Right ventricle myocardium inferior (tissue), 1 donor: ENCODE measurements at regions not wholly inside any gene's neighbourhood (a gene's known extent, or its start where the extent isn't known, plus 50 kb on each side); places are given as distances from the start of the nearest gene placed in this dataset.

Source experiments
- ATAC-seq: fragments of 200-7000 bp; cut with Tn5 transposase; one replicate; pipeline ENCODE4 v1.9.1; 2020; ENCODE audit warnings: mild to moderate bottlenecking, moderate library complexity
- DNase-seq: peaks from one replicate; pipeline ENCODE4 v3.0.0; 2021; ENCODE audit errors: missing footprints
- intact Hi-C: fragments of 100-400 bp; cut with DNase I; formaldehyde crosslinking; loops from one replicate; pipeline ENCODE4 v1.11.0; 2022
- donor health status: DM: no; HTN: yes; CAD: no; lungs with severe emphysema.

DNA sequence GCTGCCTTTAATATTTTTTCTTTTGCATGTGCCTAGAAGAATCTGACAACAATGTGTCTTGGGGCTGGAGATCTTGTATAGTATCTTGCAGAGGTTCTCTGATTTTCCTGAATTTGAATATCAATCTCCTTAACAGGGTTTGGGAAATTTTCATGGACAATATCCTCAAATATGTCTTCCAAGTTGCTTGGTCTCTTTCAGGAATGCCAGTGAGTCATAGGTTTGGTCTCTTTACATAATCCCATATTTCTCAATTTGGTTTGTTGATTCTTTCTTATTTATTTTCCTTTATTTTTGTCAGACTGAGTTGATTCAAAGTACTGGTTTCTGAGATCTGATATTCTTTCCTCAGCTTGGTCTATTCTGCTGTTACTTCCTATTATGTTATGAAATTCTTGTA, 208.7 kb upstream of the GLI3 start:
- ATAC-seq = no peak
- DNase-seq = no peak
- intact Hi-C loops = no loop called here

GRCh38 chr7:42440951-42441350, 203.9 kb upstream of the GLI3 start:
- no peak for DNase-seq
- intact Hi-C loops = no loop called here
- no peak for ATAC-seq

- ATAC-seq = no peak
- intact Hi-C loops = no loop called here
- DNase-seq = no peak
Measured at GRCh38 chr7:42432644-42433043, 195.6 kb upstream of the GLI3 start.

- DNase-seq (no peak), ATAC-seq (no peak)
- intact Hi-C loops = no loop called here
Measured at GRCh38 chr7:42431873-42432272, 194.9 kb upstream of the GLI3 start.

DNA sequence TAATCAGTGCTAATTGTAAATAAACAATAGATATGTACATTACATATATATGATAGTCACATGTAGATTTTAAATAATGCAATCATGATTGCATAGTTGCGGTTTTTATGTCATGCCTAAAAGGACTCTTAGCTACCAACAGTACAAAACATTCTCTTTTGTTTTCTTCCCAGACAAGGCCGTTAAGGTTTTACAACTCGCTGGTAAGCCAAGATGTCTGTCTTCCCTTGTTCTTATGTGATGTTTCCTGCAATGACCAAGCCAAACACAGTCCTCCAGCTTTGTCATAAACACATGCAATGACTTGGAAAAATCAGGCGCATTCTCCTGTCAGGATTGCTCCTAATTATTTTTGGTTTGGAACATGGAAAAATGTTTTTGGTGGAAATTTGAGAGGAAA, 192.3 kb upstream of the GLI3 start:
- no peak for DNase-seq
- ATAC-seq = no peak
- intact Hi-C loops = no loop called here

GRCh38 chr7:42426163-42426562, 189.2 kb upstream of the GLI3 start:
- DNase-seq = no peak
- intact Hi-C loops = no loop called here
- no peak for ATAC-seq

DNA sequence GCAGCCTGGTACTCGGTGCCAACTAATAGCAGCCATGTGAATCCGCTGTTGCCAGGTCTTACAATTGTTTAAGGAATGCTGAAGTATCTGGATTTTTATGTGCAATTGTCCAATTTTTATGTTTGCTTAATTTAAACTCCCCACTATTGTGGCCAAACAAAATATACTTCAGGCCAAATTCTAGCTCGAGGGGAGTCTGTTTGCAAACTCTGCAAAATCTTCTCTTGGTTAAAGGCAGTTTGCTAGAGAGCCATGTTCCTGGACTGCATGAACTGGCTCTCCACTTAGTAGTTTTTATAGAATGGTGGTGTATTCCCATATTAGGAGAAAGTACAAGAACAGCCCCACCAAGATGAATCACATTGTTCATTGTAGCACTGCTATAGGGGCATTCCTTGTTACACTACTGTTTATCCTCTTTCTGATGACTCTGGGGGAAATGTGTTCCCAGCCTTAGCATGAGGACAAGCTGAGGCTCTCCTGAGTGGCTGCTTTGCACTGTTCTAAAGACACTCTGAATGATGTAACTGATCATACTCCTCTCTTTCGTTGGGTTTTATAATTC, 178.0 kb upstream of the GLI3 start:
- no peak for DNase-seq
- intact Hi-C loops = no loop called here

GRCh38 chr7:42414028-42414427, 177.0 kb upstream of the GLI3 start:
- DNase-seq (no peak), ATAC-seq (no peak)
- intact Hi-C loops = no loop called here

More for the DNA sequence above, 178.0 kb upstream of the GLI3 start:
- no peak for ATAC-seq

DNA sequence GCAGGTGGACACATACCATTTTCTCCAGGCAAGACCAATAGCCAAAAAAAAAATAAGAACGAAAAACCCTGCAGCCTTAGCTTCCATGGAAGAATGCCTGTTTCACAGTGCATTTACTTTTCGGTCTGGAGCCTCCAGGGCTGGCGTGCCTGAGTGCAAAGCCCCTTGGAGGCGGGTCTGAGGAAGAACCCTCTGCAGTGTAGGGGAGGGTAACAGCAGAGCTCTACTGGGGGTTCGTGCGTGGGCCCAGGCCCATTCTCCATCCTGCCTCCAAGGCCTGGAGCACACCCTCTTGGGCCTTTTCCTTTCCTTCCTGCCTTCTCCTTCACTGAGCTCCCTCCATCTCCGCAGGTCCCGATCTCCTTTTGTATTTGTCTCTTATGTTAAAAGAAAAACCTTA, 172.3 kb upstream of the GLI3 start:
- no peak for DNase-seq
- ATAC-seq = no peak
- intact Hi-C loops = no loop called here

GRCh38 chr7:42407833-42408232, 170.8 kb upstream of the GLI3 start:
- DNase-seq = no peak
- ATAC-seq = no peak
- intact Hi-C loops = no loop called here

GRCh38 chr7:42407021-42407710, 170.2 kb upstream of the GLI3 start:
- no peak for DNase-seq
- no peak for ATAC-seq
- intact Hi-C loops = no loop called here

DNA sequence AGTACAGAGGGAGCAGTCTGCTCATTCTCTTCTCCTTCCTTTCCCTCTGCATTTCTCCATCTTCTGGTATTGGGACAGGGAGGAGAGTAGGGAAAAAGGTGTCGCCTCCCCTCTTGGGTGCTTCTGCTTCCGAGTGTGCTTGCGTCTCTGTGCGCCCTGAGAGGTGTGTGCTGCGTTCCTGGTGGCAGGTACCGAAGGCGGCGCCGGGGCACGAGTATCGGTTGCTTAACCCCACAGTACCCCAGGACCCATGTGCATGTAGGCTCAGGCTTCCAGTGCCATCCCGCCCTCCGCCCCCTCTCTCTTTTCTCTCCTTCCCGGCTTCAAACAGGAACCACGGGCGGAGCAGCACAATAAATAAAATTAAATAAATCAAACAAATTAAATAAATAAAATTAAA, 169.3 kb upstream of the GLI3 start:
- ATAC-seq = no peak
- intact Hi-C loops = no loop called here
- DNase-seq = no peak

- ATAC-seq (no peak), DNase-seq (no peak)
- intact Hi-C loops = no loop called here
Measured at GRCh38 chr7:42405782-42406181, 168.8 kb upstream of the GLI3 start.

DNA sequence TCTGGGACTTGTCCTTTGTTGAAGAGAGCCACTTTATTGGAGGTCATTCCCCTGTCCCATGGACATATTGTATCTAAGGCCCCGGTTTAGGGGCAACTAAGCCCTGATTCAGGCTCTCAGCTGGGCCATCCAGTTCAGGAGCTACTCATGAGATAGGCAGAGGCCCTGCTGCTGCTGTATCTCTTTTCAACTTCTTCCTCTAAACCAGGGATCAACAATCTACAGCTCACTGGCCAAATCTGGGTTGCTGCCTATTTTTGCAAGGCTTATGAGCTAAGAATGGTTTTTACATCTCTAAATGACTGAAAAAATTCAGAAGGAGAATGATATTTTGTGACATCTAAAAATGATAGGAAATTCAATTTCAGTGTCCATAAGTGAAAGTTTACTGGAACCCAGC, 166.8 kb upstream of the GLI3 start:
- no peak for DNase-seq
- intact Hi-C loops = no loop called here
- ATAC-seq = no peak

GRCh38 chr7:42400961-42401360, 164.0 kb upstream of the GLI3 start:
- intact Hi-C loops = no loop called here
- DNase-seq (no peak), ATAC-seq (no peak)

- ATAC-seq = no peak
- no peak for DNase-seq
- intact Hi-C loops = no loop called here
Measured at GRCh38 chr7:42400211-42400772, 163.3 kb upstream of the GLI3 start.

- DNase-seq = no peak
- ATAC-seq = no peak
- intact Hi-C loops = no loop called here
Measured at GRCh38 chr7:42395607-42396006, 158.6 kb upstream of the GLI3 start.

DNA sequence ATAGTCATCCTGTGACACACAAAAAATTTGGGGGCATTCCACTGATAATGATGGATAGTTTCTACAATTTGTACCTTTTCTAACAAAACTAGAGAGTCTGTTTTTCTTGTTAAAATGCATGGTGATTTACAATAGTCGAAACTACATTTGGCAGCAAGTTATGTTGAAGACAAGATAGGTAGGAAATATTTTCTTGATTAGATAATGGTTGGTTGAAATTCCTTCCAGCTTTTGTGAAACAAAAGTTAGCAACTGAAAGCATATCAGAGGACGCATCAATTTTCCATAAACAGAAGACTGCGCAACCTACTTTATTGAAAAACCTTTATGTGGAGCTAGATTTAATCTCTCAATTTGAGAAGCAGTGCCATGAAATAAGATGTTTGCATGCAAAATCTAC, 155.8 kb upstream of the GLI3 start:
- no peak for ATAC-seq
- DNase-seq = no peak
- intact Hi-C loops = no loop called here

GRCh38 chr7:42389697-42390096, 152.7 kb upstream of the GLI3 start:
- intact Hi-C loops = no loop called here
- no peak for DNase-seq
- ATAC-seq = no peak

GRCh38 chr7:42385912-42386311, 148.9 kb upstream of the GLI3 start:
- DNase-seq (no peak), ATAC-seq (no peak)
- intact Hi-C loops = no loop called here

GRCh38 chr7:42381161-42381560, 144.2 kb upstream of the GLI3 start:
- intact Hi-C loops = no loop called here
- ATAC-seq = no peak
- no peak for DNase-seq
